NCI-H345 (cell line): ENCODE measurements at regions not wholly inside any gene's neighbourhood (a gene's known extent, or its start where the extent isn't known, plus 50 kb on each side); places are given as distances from the start of the nearest gene placed in this dataset.
"Not testable (repeated sequence)": the region's sequence is repeated elsewhere in the genome, so short reads cannot be mapped to it uniquely, and the experiment has no call there.

ENCODE experiments used
- DNase-seq: peaks from one replicate; lab custom pipeline; 2025; lab: John Stamatoyannopoulos, UW

- DNase-seq: no peak
These were observed 100.2 kb downstream of the FBXO8 start for GRCh38 chr4:174183259-174183658.

- DNase-seq: no peak
These were observed 101.6 kb downstream of the FBXO8 start for GRCh38 chr4:174181827-174182226.

- no peak for DNase-seq
These were observed 105.9 kb downstream of the FBXO8 start for GRCh38 chr4:174177536-174177935.

GRCh38 chr4:174175836-174176235 lies 107.6 kb downstream of the FBXO8 start:
- DNase-seq: not testable (repeated sequence)

GRCh38 chr4:174173360-174173759 lies 110.1 kb downstream of the FBXO8 start:
- DNase-seq: no peak

GRCh38 chr4:174172274-174172673 lies 111.2 kb downstream of the FBXO8 start:
- DNase-seq: no peak

- no peak for DNase-seq
These were observed 112.6 kb downstream of the FBXO8 start for GRCh38 chr4:174170906-174171305.

GRCh38 chr4:174170091-174170490 lies 113.4 kb downstream of the FBXO8 start:
- no peak for DNase-seq

GRCh38 chr4:174157106-174157607 lies 126.3 kb downstream of the FBXO8 start:
- no peak for DNase-seq

GRCh38 chr4:174156239-174156826 lies 127.1 kb downstream of the FBXO8 start:
- peak; percentile 33 for DNase-seq

- DNase-seq: no peak
These were observed 129.1 kb downstream of the FBXO8 start for GRCh38 chr4:174154215-174154854.

- DNase-seq: no peak
These were observed 130.6 kb downstream of the FBXO8 start for GRCh38 chr4:174152717-174153466.

- no peak for DNase-seq
These were observed 135.6 kb downstream of the FBXO8 start for GRCh38 chr4:174147863-174148262.

GRCh38 chr4:174144106-174144505 lies 139.4 kb downstream of the FBXO8 start:
- DNase-seq: no peak

- no peak for DNase-seq
These were observed 141.6 kb downstream of the FBXO8 start for GRCh38 chr4:174141876-174142275.

- DNase-seq: no peak
These were observed 144.9 kb downstream of the FBXO8 start for GRCh38 chr4:174138616-174139015.

- no peak for DNase-seq
These were observed 145.8 kb downstream of the FBXO8 start for GRCh38 chr4:174137698-174138097.

GRCh38 chr4:174135936-174136406 lies 147.5 kb downstream of the FBXO8 start:
- no peak for DNase-seq

GRCh38 chr4:174135530-174135929 lies 147.9 kb downstream of the FBXO8 start:
- no peak for DNase-seq

GRCh38 chr4:174134361-174134760 lies 149.1 kb downstream of the FBXO8 start:
- no peak for DNase-seq

GRCh38 chr4:174133551-174133950 lies 149.9 kb downstream of the FBXO8 start:
- no peak for DNase-seq

- DNase-seq: no peak
These were observed 151.6 kb downstream of the FBXO8 start for GRCh38 chr4:174131901-174132300.

GRCh38 chr4:174122705-174123104 lies 160.8 kb downstream of the FBXO8 start:
- no peak for DNase-seq
